Chondrocyte (in vitro differentiated cells): ENCODE measurements at regions not wholly inside any gene's neighbourhood (a gene's known extent, or its start where the extent isn't known, plus 50 kb on each side); places are given as distances from the start of the nearest gene placed in this dataset.

Experiments
- DNase-seq: peaks from one replicate; pipeline ENCODE4 v3.0.0; 2021; ENCODE audit warnings: mixed read lengths, low spot score
- H3K27ac Mint-ChIP-seq: one replicate; pipeline ENCODE4 v1.8.0; 2021; ENCODE audit warnings: mild to moderate bottlenecking, moderate library complexity, mixed read lengths; ENCODE audit not compliant: unreplicated experiment
- H3K27me3 Mint-ChIP-seq: 2 replicates; pipeline ENCODE4 v1.8.0; 2021; ENCODE audit warnings: low read depth, mixed read lengths
- H3K36me3 Mint-ChIP-seq: 2 replicates; pipeline ENCODE4 v1.8.0; 2021; ENCODE audit warnings: low read depth, mixed read lengths
- H3K4me1 Mint-ChIP-seq: 2 replicates; pipeline ENCODE4 v1.8.0; 2021; ENCODE audit warnings: low read depth, mild to moderate bottlenecking, mixed read lengths
- H3K4me3 Mint-ChIP-seq: one replicate; pipeline ENCODE4 v1.8.0; 2021; ENCODE audit warnings: mild to moderate bottlenecking, moderate library complexity, mixed read lengths; ENCODE audit not compliant: unreplicated experiment
- H3K9me3 Mint-ChIP-seq: 2 replicates; pipeline ENCODE4 v1.8.0; 2021; ENCODE audit warnings: low read depth, mixed read lengths
- CTCF ChIP-seq: fragments of 200-600 bp; sonication (generic); IDR thresholded peaks from 2 replicates; pipeline ENCODE4 v1.5.0; 2021; ENCODE audit warnings: antibody characterized with exemption, mild to moderate bottlenecking, moderate library complexity

- DNase-seq: no peak
- peaks cover 7% of the 10 kb centered on the region for H3K27me3 Mint-ChIP-seq
- no peak for TF ChIP-seq CTCF
- H3K36me3 Mint-ChIP-seq: no peaks in the 10 kb centered on the region
- no peaks in the 10 kb centered on the region for H3K4me1 Mint-ChIP-seq
- no peak overlapping the region for H3K4me3 Mint-ChIP-seq
- no peak overlapping the region for H3K27ac Mint-ChIP-seq
- H3K9me3 Mint-ChIP-seq: peaks cover 5% of the 10 kb centered on the region
Observed at GRCh38 chr4:54359919-54360650, 131.0 kb downstream of the PDGFRA start.

GRCh38 chr4:54363037-54363436, 133.9 kb downstream of the PDGFRA start:
- Mint-ChIP-seq H3K36me3 (no peaks in the 10 kb centered on the region), H3K27me3 (no peaks in the 10 kb centered on the region), H3K4me1 (peaks cover 1% of the 10 kb centered on the region), H3K27ac (no peak overlapping the region), H3K4me3 (no peak overlapping the region), H3K9me3 (peaks cover 5% of the 10 kb centered on the region)
- no peak for DNase-seq
- no peak for TF ChIP-seq CTCF

GRCh38 chr4:54365691-54366090, 136.6 kb downstream of the PDGFRA start:
- Mint-ChIP-seq H3K4me3 (no peak overlapping the region), H3K27me3 (no peaks in the 10 kb centered on the region), H3K9me3 (no peaks in the 10 kb centered on the region), H3K27ac (no peak overlapping the region), H3K36me3 (no peaks in the 10 kb centered on the region), H3K4me1 (peaks cover 18% of the 10 kb centered on the region)
- DNase-seq: no peak
- no peak for TF ChIP-seq CTCF

GRCh38 chr4:54367059-54367458, 138.0 kb downstream of the PDGFRA start:
- Mint-ChIP-seq H3K9me3 (peaks cover 2% of the 10 kb centered on the region), H3K36me3 (no peaks in the 10 kb centered on the region), H3K27me3 (no peaks in the 10 kb centered on the region), H3K27ac (no peak overlapping the region), H3K4me1 (peaks cover 32% of the 10 kb centered on the region), H3K4me3 (no peak overlapping the region)
- TF ChIP-seq CTCF: peak; percentile 67
- no peak for DNase-seq

- H3K4me3 Mint-ChIP-seq: no peak overlapping the region
- no peak for TF ChIP-seq CTCF
- peaks cover 35% of the 10 kb centered on the region for H3K4me1 Mint-ChIP-seq
- no peak for DNase-seq
- peak overlapping the region; percentile 67 for H3K27ac Mint-ChIP-seq
- no peaks in the 10 kb centered on the region for H3K36me3 Mint-ChIP-seq
- H3K27me3 Mint-ChIP-seq: no peaks in the 10 kb centered on the region
- H3K9me3 Mint-ChIP-seq: peaks cover 5% of the 10 kb centered on the region
Observed at GRCh38 chr4:54368281-54369265, 139.5 kb downstream of the PDGFRA start.
